ENCODE measurements at regions not wholly inside any gene's neighbourhood (a gene's known extent, or its start where the extent isn't known, plus 50 kb on each side); places are given as distances from the start of the nearest gene placed in this dataset.
"Not testable (repeated sequence)": the region's sequence is repeated elsewhere in the genome, so short reads cannot be mapped to it uniquely, and the experiment has no call there.

GRCh38 chr10:9508606-9509005, 1454.1 kb downstream of the GATA3 start:
- DNase-seq = no peak

GRCh38 chr10:9510626-9511025, 1456.1 kb downstream of the GATA3 start:
- DNase-seq = no peak

GRCh38 chr10:9515922-9516321, 1461.4 kb downstream of the GATA3 start:
- DNase-seq = no peak

- no peak for DNase-seq
These were observed 1481.3 kb downstream of the GATA3 start for GRCh38 chr10:9535744-9536143.

- DNase-seq = no peak
These were observed 1472.6 kb upstream of the CELF2 start for GRCh38 chr10:9545073-9545472.

- no peak for DNase-seq
These were observed 1469.5 kb upstream of the CELF2 start for GRCh38 chr10:9547936-9548904.

GRCh38 chr10:9550810-9551209, 1466.9 kb upstream of the CELF2 start:
- DNase-seq = no peak

GRCh38 chr10:9554321-9554720, 1463.4 kb upstream of the CELF2 start:
- DNase-seq = no peak

- DNase-seq = no peak
These were observed 1456.7 kb upstream of the CELF2 start for GRCh38 chr10:9560976-9561375.

GRCh38 chr10:9561821-9562505, 1455.7 kb upstream of the CELF2 start:
- DNase-seq = no peak

- DNase-seq = no peak
These were observed 1439.9 kb upstream of the CELF2 start for GRCh38 chr10:9577746-9578145.

GRCh38 chr10:9579110-9579705, 1438.5 kb upstream of the CELF2 start:
- DNase-seq = no peak

- not testable (repeated sequence) for DNase-seq
These were observed 1434.9 kb upstream of the CELF2 start for GRCh38 chr10:9582803-9583202.

GRCh38 chr10:9596368-9596920, 1421.2 kb upstream of the CELF2 start:
- no peak for DNase-seq

- no peak for DNase-seq
These were observed 1414.7 kb upstream of the CELF2 start for GRCh38 chr10:9602998-9603397.

GRCh38 chr10:9603972-9604371, 1413.7 kb upstream of the CELF2 start:
- no peak for DNase-seq

GRCh38 chr10:9605231-9605630, 1412.4 kb upstream of the CELF2 start:
- DNase-seq = no peak

GRCh38 chr10:9608602-9609001, 1409.1 kb upstream of the CELF2 start:
- DNase-seq = no peak

GRCh38 chr10:9613338-9614075, 1404.2 kb upstream of the CELF2 start:
- no peak for DNase-seq

- no peak for DNase-seq
These were observed 1402.5 kb upstream of the CELF2 start for GRCh38 chr10:9615189-9615588.

- no peak for DNase-seq
These were observed 1396.5 kb upstream of the CELF2 start for GRCh38 chr10:9621216-9621615.

GRCh38 chr10:9625304-9625703, 1392.4 kb upstream of the CELF2 start:
- DNase-seq = no peak

GRCh38 chr10:9634466-9634865, 1383.2 kb upstream of the CELF2 start:
- no peak for DNase-seq
